T-cell (primary cell): ENCODE measurements at regions not wholly inside any gene's neighbourhood (a gene's known extent, or its start where the extent isn't known, plus 50 kb on each side); places are given as distances from the start of the nearest gene placed in this dataset.

Source experiments
- ATAC-seq, 4 experiments: fragments of 200-7000 bp in 3 of 4; fragments of 150-1000 bp in 1 of 4; cut with Tn5 transposase; replicated peaks in 1 of 4; 1 replicate in 3 of 4; 2 replicates in 1 of 4; pipeline ENCODE4 v1.10.0; 2021; ENCODE audit warnings: moderate library complexity in 3 of 4, mild to moderate bottlenecking in 2 of 4, moderate number of reproducible peaks in 1 of 4
- CTCF ChIA-PET, 2 donors: fragments of 300-600 bp; sonication (Branson Sonifier 250); formaldehyde crosslinking; loops; one replicate each; lab custom pipeline; 2022; ENCODE audit warnings: antibody characterized with exemption in 2 of 2; lab: Charles Lee
- POLR2A ChIA-PET, 2 donors: fragments of 300-600 bp; sonication (Branson Sonifier 250); formaldehyde crosslinking; loops; one replicate each; lab custom pipeline; 2022; ENCODE audit warnings: antibody characterized with exemption in 2 of 2; lab: Charles Lee
- DNase-seq, 35 experiments: peaks; one replicate each; pipeline versions ENCODE4 v3.0.0 to v3.0.0-alpha.2; 2013 to 2023
- H3K27ac ChIP-seq: one replicate; pipeline ENCODE4 v1.5.1; 2013; ENCODE audit warnings: low read length
- H3K27me3 ChIP-seq, 2 experiments: replicated peaks in 1 of 2; 1 replicate in 1 of 2; 2 replicates in 1 of 2; pipeline versions ENCODE4 v1.6.1 to v1.7.0; 2013; ENCODE audit warnings: low read length in 1 of 2, mixed read lengths in 1 of 2; ENCODE audit not compliant: control insufficient read depth in 2 of 2, insufficient read depth in 2 of 2; ENCODE audit errors: extremely low read depth in 1 of 2
- H3K36me3 ChIP-seq, 2 donors: 1 replicate in 1 of 2; 2 replicates in 1 of 2; pipeline versions ENCODE4 v1.6.1 to v1.7.0; 2013; ENCODE audit warnings: low read length in 1 of 2; ENCODE audit not compliant: control insufficient read depth in 2 of 2, insufficient read depth in 1 of 2; ENCODE audit errors: extremely low read depth in 1 of 2
- H3K4me1 ChIP-seq, 2 experiments: 1 replicate in 1 of 2; 2 replicates in 1 of 2; pipeline versions ENCODE4 v1.6.1 to v1.7.0; 2013; ENCODE audit warnings: low read length in 2 of 2, mixed read lengths in 1 of 2; ENCODE audit not compliant: insufficient read depth in 2 of 2, control insufficient read depth in 1 of 2; ENCODE audit errors: extremely low read depth in 1 of 2
- H3K4me3 ChIP-seq, 2 donors: 1 replicate in 1 of 2; 2 replicates in 1 of 2; pipeline versions ENCODE4 v1.5.1 to v1.7.0; 2013; ENCODE audit warnings: mild to moderate bottlenecking in 2 of 2, low read length in 1 of 2, moderate library complexity in 1 of 2; ENCODE audit not compliant: control insufficient read depth in 1 of 2; ENCODE audit errors: extremely low read depth in 1 of 2
- H3K9me3 ChIP-seq: 2 replicates; pipeline ENCODE4 v1.7.0; 2013
- H3K27ac Mint-ChIP-seq, 2 donors: one replicate each; pipeline ENCODE4 v1.8.0; 2020 to 2021; ENCODE audit warnings: mild to moderate bottlenecking in 2 of 2, mixed read lengths in 2 of 2
- H3K27me3 Mint-ChIP-seq, 2 donors: one replicate each; pipeline ENCODE4 v1.8.0; 2021 to 2022; ENCODE audit warnings: mixed read lengths in 2 of 2
- H3K36me3 Mint-ChIP-seq: one replicate; pipeline ENCODE4 v1.8.0; 2021; ENCODE audit warnings: mixed read lengths
- H3K4me1 Mint-ChIP-seq, 3 donors: one replicate each; pipeline ENCODE4 v1.8.0; 2020 to 2022; ENCODE audit warnings: mixed read lengths in 3 of 3, mild to moderate bottlenecking in 1 of 3
- H3K4me3 Mint-ChIP-seq, 3 donors: one replicate each; pipeline ENCODE4 v1.8.0; 2020 to 2022; ENCODE audit warnings: mild to moderate bottlenecking in 3 of 3, mixed read lengths in 3 of 3, moderate library complexity in 3 of 3
- H3K9me3 Mint-ChIP-seq, 3 donors: one replicate each; pipeline ENCODE4 v1.8.0; 2020 to 2022; ENCODE audit warnings: mixed read lengths in 3 of 3
- WGBS: methylation state at CpG from one replicate; pipeline ENCODE4 v1.1.5; 2013; ENCODE audit warnings: missing lambda C conversion rate; ENCODE audit not compliant: insufficient coverage; 5-methylcytosine and 5-hydroxymethylcytosine counted together

DNA sequence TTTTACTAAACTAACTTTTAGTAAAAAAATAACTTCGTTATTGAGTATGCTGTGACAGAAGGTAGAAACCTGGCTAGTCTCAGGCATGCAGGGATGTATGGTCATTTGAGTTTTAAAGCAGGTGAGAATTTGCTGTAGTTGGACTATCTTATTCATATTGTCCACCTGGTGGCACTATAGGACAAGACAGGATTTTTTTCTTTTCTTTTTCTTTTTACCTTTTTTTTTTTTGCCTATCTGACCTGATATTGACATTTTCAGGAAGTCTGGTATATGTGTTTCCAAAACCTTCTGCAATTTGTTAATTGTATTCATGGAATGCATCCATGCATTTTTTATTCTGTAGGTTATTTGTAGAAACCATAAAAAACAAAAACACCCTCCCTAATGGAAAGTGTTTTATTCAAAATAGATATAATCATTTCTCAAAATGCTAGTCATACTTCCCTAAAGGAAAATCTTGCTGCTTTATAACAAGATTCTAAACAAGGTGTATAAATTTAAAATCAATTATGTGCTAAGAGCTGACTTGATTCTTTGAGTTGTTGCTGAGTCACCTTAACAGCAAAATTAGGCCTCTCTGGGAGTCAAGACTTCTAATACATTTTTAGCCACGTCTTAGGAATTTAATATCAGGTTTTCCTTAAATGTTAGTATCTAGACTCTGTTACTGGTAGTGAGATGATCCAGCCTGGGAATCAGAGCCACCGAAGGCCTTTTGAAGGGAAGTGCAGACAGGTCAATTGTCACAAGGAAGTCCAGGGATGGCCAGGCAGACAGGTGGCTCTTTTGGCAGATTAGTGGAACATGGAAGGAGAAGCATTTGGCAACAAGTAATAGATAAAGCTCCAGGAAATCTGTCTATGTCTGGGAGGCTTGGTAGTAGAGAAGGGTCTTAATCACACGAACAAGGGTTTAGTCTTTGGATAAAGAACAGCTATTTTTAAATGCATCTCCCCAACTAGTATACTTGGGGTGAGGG lies 201.3 kb upstream of the GNPDA2 start:
- no peak for ATAC-seq
- WGBS, result 90% methylated on average over 1 of the region's 4 CpGs
- Mint-ChIP-seq H3K36me3 (no peaks in the 10 kb centered on the region), H3K27me3 (no peaks in the 10 kb centered on the region), H3K4me3 (no peak overlapping the region), H3K4me1 (no peaks in the 10 kb centered on the region), H3K9me3 (peaks cover 0 to 4% (median 0%) of the 10 kb centered on the region in 3 donors), H3K27ac (no peak overlapping the region)
- H3K4me3 ChIP-seq, result no peak overlapping the region
- no peak for DNase-seq
- no peaks in the 10 kb centered on the region for H3K4me1 ChIP-seq
- H3K9me3 ChIP-seq, result no peaks in the 10 kb centered on the region
- no peak overlapping the region for H3K27ac ChIP-seq
- no peaks in the 10 kb centered on the region for H3K27me3 ChIP-seq
- ChIA-PET POLR2A (interaction anchor here in 1 of 2 donors (0.5 kb wide), 1 partner anchor 1330 kb away, joined by 3 read pairs; no protein-coding TSS in a partner anchor), CTCF (interaction anchor here in 1 of 2 donors (1.3 kb wide), 1 partner anchor 9 kb away, joined by 5 read pairs; no protein-coding TSS in a partner anchor)
- no peaks in the 10 kb centered on the region for H3K36me3 ChIP-seq

DNA sequence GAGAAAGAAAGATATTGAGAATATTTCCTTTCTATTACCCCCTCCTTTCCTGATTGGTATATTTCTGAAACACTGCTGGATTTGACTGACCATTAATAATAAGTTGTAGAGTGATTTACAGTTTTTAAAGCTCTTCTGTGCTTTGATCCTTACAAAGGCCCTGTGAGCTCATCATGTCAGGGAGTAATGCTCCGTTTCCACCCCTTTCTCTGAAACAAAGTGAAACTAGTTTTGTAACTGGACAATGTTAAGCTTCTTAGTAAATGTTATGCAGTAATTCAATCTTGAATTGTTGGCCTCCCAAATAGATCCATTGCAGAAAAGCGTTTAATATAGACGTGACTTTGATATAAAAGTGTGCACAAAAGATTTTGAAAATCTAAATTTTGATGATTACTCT lies 190.1 kb upstream of the GNPDA2 start:
- Mint-ChIP-seq H3K9me3 (no peaks in the 10 kb centered on the region), H3K36me3 (no peaks in the 10 kb centered on the region), H3K4me3 (peak overlapping the region in 1 of 3 donors; percentile 8), H3K27me3 (no peaks in the 10 kb centered on the region), H3K4me1 (peaks cover 0 to 3% (median 0%) of the 10 kb centered on the region in 3 donors), H3K27ac (no peak overlapping the region)
- CTCF ChIA-PET, result no interaction called here
- DNase-seq, result no peak
- Histone ChIP-seq H3K9me3 (no peaks in the 10 kb centered on the region), H3K27ac (no peak overlapping the region), H3K4me1 (no peaks in the 10 kb centered on the region), H3K4me3 (no peak overlapping the region), H3K27me3 (no peaks in the 10 kb centered on the region), H3K36me3 (no peaks in the 10 kb centered on the region)
- POLR2A ChIA-PET, result no interaction called here
- no CpG with 5 or more reads among the region's 3 CpGs for WGBS
- ATAC-seq, result no peak

DNA sequence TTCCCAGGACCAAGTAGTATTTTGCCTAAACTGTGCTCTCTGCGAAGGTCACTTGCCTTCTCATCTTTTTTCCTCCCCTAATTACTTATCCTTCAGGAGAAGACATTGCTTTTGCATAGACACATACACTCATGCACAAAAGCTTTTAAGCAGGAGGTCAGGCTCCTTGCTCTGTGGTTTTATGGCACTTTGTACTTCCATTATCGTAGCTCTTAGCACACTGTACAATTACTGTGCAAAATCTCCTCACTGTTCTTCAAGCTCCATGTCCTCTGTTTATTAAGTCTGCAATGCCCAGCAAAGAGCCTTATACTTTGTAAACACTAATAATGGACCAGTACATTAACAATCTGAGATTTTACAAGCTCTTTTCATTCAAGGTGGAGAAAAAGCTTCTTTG lies 188.4 kb upstream of the GNPDA2 start:
- ATAC-seq, result no peak

DNA sequence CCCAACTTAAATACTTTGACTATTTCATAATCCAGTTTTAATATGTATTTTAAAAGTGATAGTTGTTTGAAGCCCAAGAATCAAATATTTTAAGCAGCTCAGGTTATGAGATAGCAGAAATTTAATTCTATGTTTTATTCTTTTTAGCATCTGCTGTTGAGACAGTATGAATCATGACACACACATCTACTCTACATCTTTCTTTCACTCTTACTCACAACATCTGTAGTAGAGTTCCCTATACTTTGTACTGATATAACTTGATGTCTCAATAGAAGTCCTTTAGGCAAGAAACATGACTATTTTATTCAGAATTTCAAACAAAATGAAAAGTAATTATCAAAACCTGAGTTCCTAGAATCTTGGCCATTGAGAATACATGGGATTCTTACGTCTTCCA lies 187.9 kb upstream of the GNPDA2 start:
- CTCF ChIA-PET, result no interaction called here
- ATAC-seq, result no peak
- Histone ChIP-seq H3K4me3 (no peak overlapping the region), H3K36me3 (no peaks in the 10 kb centered on the region), H3K27me3 (no peaks in the 10 kb centered on the region), H3K9me3 (no peaks in the 10 kb centered on the region), H3K27ac (no peak overlapping the region), H3K4me1 (no peaks in the 10 kb centered on the region)
- Mint-ChIP-seq H3K4me1 (peaks cover 0 to 3% (median 0%) of the 10 kb centered on the region in 3 donors), H3K27ac (no peak overlapping the region), H3K4me3 (no peak overlapping the region), H3K9me3 (no peaks in the 10 kb centered on the region), H3K27me3 (no peaks in the 10 kb centered on the region), H3K36me3 (no peaks in the 10 kb centered on the region)
- DNase-seq, result no peak
- POLR2A ChIA-PET, result no interaction called here
- 33% methylated on average over 1 of the region's 1 CpG for WGBS

More for the DNA sequence above, 188.4 kb upstream of the GNPDA2 start:
- ChIA-PET CTCF (no interaction called here), POLR2A (no interaction called here)
- Histone ChIP-seq H3K9me3 (no peaks in the 10 kb centered on the region), H3K4me1 (no peaks in the 10 kb centered on the region), H3K27ac (no peak overlapping the region), H3K4me3 (no peak overlapping the region), H3K27me3 (no peaks in the 10 kb centered on the region), H3K36me3 (no peaks in the 10 kb centered on the region)
- DNase-seq, result no peak
- no peaks in the 10 kb centered on the region for H3K36me3 Mint-ChIP-seq
- H3K4me1 Mint-ChIP-seq, result peaks cover 0 to 3% (median 0%) of the 10 kb centered on the region in 3 donors
- H3K27me3 Mint-ChIP-seq, result no peaks in the 10 kb centered on the region
- H3K27ac Mint-ChIP-seq, result no peak overlapping the region
- H3K9me3 Mint-ChIP-seq, result no peaks in the 10 kb centered on the region
- WGBS, result 71% methylated on average over 2 of the region's 2 CpGs
- H3K4me3 Mint-ChIP-seq, result no peak overlapping the region

DNA sequence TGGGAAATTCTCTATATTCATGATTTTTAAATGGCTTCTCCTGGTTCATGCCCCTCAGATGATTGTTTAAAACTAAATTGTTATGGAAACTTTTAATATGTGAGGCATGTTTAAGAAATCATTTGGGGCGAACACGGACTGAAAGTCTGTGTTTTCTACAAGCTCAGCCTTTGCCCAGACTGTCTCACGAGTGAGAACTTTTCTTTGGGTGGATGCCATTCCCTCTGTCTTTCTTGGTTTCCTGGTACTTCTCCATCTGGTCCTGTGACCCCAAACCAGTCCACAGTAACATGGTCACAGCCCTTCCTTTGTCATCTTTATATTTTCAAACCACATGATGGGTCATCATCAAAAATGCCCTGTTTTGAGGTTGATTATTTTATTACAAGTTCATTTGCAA lies 186.6 kb upstream of the GNPDA2 start:
- Histone ChIP-seq H3K4me3 (no peak overlapping the region), H3K9me3 (no peaks in the 10 kb centered on the region), H3K27me3 (no peaks in the 10 kb centered on the region), H3K4me1 (no peaks in the 10 kb centered on the region), H3K27ac (no peak overlapping the region), H3K36me3 (no peaks in the 10 kb centered on the region)
- 61% methylated on average over 3 of the region's 3 CpGs for WGBS
- DNase-seq, result no peak
- Mint-ChIP-seq H3K9me3 (no peaks in the 10 kb centered on the region), H3K27ac (no peak overlapping the region), H3K4me1 (peaks cover 0 to 3% (median 0%) of the 10 kb centered on the region in 3 donors), H3K27me3 (no peaks in the 10 kb centered on the region), H3K4me3 (no peak overlapping the region), H3K36me3 (no peaks in the 10 kb centered on the region)
- ATAC-seq, result no peak
- ChIA-PET CTCF (no interaction called here), POLR2A (no interaction called here)

DNA sequence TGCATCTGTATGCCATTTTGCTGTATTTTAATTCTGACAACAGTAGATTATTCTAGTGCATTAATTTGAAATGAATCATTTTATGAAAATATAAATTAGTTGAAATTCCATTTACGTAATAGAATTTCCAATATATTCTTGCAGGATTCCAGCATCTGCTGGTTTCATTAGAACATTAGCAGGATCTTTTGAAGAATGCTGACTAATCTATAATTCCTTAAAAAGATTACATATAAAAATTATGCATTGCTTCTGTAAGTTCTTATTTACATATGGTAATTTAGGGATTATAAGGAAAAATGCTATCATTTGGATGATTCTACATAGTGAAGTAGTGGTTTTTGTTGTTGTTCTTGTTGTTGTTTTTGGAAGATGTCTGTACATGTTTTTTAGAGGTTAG lies 182.2 kb upstream of the GNPDA2 start:
- Mint-ChIP-seq H3K36me3 (no peaks in the 10 kb centered on the region), H3K27ac (no peak overlapping the region), H3K9me3 (peaks cover 4 to 9% (median 8%) of the 10 kb centered on the region in 3 donors), H3K4me1 (no peaks in the 10 kb centered on the region), H3K27me3 (no peaks in the 10 kb centered on the region), H3K4me3 (no peak overlapping the region)
- no CpG with 5 or more reads among the region's 1 CpG for WGBS
- no peak overlapping the region for H3K27ac ChIP-seq
- no peaks in the 10 kb centered on the region for H3K36me3 ChIP-seq
- ATAC-seq (no peak), DNase-seq (no peak)
- no peaks in the 10 kb centered on the region for H3K4me1 ChIP-seq
- no peaks in the 10 kb centered on the region for H3K9me3 ChIP-seq
- H3K27me3 ChIP-seq, result no peaks in the 10 kb centered on the region
- no peak overlapping the region for H3K4me3 ChIP-seq
- ChIA-PET POLR2A (no interaction called here), CTCF (no interaction called here)
